HG03025 (cell line): ENCODE measurements at regions not wholly inside any gene's neighbourhood (a gene's known extent, or its start where the extent isn't known, plus 50 kb on each side); places are given as distances from the start of the nearest gene placed in this dataset.

Source experiments
- ATAC-seq: cut with Tn5 transposase; IDR thresholded peaks from one replicate; pipeline ENCODE4 v1.9.1; 2021; ENCODE audit warnings: mild to moderate bottlenecking, moderate library complexity; ENCODE audit not compliant: unreplicated experiment, low FRiP score

GRCh38 chr12:98045395-98045794 lies 470.0 kb upstream of the TMPO start:
- ATAC-seq = no peak

- ATAC-seq = no peak
These were observed 467.1 kb upstream of the TMPO start for GRCh38 chr12:98048326-98048725.

DNA sequence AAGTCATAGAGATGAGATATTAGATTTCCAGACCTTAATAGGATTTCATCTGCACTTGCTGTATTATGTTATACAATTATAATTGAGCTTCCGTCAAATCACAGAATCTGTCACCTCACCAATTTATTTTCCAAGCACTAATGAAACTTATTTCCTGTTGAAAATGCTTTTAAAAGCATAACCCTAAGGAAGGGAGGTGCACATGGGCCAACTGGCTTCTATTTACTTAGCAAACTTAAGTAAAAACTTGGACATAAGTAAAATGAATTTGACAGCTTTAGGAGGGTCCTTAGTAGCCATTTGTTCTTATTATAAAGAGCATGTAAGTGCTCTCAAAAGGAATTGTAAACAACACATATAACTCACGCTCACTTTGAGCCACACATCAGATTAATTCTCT lies 462.2 kb upstream of the TMPO start:
- ATAC-seq = no peak

- no peak for ATAC-seq
These were observed 457.7 kb upstream of the TMPO start for GRCh38 chr12:98057701-98058100.

DNA sequence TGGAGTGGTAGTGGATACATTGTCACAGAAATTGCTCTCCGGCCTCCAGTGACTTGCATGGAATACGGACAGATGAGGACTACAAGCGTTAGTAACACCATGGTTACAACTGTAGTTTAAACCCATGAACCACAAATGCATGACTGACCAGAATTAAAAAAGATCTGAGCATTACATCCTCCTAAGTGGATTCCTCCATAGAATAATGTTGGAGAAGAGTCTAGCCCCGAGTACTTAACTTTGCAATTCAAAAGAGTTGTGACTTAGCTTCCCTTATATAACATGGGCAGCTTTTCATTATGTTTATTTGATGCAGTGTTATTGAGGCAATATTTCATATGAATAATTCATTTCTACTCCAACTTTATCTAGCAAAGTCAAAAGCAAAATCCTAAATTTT lies 457.2 kb upstream of the TMPO start:
- no peak for ATAC-seq

GRCh38 chr12:98058838-98059237 lies 456.6 kb upstream of the TMPO start:
- no peak for ATAC-seq

DNA sequence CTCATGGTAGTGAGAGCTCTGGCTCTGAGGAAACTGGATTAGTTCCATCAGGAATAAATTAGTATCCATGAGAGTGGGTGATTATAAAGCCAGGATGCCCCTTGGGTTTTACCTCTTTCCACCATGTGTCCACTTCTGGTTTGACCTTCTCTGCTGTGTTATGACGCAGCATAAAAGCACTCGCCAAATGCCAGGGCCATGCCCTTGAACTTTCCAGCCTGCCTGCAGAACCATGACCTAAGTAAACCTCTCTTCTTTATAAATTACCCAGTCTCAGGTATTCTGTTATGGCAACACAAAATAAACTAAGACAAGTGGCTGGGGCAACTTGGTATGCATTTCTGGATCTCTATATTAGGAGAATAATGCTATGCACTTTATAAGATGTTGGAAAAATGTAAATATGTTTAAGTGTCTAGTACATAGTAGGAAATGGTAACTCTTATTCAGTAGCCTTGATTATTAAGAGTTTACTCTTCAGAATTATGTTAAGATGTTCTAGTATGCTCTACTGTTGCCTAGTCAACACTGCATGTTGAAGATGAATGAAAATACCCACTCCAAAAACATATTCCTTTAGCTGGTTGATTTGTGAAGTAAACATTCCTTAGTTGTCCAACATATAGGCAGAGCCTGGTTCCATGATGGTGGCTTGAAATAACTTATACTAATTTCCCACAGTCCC lies 455.6 kb upstream of the TMPO start:
- no peak for ATAC-seq

DNA sequence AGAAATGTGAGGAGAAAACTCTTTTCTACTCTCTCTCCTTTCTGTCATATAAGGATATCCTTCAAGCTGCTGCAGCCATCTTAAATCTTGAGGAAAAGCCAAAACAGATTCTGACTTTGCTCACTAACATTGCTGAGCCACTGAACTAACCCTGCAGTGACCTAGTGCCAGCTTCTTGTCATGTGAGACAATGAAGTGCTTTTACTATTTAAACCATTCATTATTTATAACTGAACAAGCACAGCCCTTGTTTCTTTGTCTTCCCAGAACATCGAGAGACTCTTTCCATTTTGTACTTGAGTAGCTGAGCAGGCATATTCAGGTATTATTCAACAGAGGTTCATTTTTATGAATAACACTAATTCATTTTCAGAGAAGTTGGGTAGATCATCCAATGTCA lies 455.0 kb upstream of the TMPO start:
- no peak for ATAC-seq

GRCh38 chr12:98062464-98063245 lies 452.7 kb upstream of the TMPO start:
- no peak for ATAC-seq

DNA sequence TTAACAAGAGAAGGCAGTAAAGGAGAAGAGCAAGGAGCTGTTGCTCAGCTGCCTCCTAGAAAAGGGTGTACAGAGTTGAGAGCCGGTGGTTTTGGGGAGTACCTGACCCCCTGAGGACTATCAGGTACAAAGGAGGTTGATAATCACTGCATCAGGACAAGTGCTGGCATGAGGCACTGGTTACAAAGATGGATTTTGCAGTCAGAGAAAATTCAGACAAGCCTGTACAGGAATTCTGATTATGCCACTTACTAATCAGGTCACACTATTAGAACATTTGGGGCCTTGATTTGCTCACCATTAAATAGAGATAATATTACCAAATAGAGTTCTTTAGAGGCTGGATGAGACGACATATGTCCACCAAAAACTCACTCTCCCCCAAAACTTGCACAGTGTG lies 450.9 kb upstream of the TMPO start:
- ATAC-seq = no peak

DNA sequence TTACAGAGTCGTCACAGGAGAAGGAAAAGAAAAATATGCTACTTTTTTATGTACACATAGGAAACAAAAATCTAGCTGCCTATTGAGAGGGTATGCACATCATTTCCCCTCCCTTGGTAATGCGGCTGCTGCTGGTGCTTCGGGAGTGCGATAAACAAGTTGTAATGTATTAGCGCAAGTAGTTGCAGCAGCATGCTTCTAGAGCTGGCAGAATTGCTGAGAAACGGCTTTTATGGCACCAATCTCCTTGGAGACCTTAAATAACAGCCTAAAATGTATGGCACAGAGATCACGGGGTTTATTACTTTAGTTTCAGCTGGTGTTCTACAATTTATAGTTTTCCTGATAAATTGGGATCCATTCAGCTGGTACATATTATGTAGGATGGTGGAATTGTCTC lies 447.6 kb upstream of the TMPO start:
- no peak for ATAC-seq

DNA sequence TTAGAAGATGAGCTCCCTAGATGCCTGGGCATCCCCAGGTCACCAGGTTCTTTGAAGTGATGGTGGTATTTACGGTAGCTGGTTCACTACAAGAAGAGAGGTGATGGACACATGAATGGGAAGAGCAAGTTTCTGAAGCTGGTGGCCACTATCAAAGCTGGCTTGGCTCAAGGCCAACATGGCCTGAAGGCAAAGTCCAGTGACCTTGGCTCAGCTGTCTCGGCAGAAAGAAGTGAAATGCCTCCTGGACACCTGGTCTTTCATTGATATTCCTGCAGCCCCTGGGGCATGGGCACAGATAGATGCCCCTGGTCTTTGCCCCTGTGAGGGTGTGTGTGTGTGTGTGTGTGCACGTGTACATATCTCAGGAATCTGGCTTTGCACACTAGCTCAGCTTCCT lies 441.8 kb upstream of the TMPO start:
- no peak for ATAC-seq

DNA sequence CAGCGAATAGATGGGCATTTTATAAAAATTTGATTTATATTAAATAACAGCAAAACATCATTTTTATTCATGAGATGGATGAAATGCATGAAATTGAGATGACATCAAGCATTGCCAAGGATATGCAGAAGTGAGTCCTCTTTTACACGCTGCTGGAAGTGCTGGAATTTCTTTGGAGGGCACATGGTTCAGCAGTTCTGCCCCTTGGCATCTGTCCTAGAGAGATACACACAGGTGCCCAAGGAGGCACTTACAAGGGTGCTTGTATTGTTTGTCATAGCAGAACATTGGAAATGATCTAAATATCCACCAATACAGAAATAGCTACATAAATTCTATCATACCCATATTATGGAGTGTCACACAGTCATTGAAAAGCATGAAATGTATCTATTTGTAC lies 441.1 kb upstream of the TMPO start:
- no peak for ATAC-seq

DNA sequence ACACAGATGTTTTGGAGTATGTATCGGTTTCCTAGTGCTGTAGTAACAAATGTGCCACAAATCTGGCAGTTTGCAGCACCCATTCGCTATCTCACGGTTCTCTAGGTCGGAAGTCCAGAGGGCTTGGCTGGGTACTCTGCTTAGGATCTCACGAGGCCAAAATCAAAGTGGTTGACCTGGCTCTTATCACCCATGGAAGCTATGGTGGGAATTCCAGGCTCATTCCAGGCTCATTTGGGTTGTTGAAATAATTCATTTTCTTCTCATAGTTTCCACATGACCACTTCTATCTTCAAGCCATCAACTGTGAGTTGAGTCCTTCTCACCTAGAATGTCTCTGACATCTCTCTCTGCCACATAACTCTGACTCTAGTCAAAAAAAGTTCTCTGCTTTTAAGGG lies 431.0 kb upstream of the TMPO start:
- no peak for ATAC-seq

DNA sequence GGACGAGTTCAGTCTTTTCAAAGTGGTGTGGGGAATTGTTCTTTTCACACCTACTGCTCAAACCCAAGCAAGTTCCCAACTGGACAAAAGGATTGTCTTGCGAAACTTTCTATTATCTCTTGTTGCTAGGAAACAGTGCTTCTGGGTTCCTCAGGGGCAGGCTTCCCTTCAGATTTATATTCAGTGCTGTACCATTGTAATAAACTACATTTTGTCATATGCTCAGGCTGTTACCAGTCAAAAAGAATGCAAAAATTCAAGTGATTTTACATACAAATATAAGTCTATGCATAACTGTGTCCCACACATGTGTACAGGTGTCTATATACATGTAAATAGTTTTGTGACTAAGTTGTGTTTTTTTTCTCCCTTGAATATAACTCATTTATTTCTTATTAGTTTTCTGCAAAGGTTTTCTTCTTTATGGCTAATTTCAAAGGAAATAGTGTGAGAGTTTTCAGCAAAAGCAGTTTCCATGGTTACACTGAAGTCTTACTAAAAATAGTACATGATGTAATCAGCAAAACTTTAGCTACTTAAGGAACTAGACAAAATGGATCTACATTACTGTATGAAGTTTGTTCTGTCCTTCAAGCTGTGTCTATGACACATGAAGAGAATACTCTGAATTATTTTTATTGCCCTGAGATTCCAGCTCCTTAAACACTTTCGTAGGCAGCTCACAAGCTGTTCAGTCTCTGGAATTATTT lies 430.2 kb upstream of the TMPO start:
- no peak for ATAC-seq

DNA sequence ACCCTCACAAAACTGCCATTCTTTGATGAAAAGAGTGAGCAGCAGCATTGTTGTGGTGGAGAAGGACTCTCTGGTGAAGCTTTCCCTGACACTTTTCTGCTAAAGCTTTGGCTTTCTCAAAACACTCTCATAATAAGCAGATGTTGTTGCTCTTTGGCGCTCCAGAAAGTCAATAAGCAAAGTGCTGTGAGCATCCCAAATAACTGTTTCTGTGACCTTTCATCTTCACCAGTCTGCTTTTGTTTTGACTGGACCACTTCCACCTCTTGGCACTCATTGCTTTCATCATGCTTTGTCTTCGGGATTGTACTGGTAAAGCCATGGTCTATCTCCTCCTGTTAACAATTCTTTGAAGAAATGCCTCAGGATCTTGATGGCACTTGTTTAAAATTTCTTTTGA lies 424.7 kb upstream of the TMPO start:
- no peak for ATAC-seq

DNA sequence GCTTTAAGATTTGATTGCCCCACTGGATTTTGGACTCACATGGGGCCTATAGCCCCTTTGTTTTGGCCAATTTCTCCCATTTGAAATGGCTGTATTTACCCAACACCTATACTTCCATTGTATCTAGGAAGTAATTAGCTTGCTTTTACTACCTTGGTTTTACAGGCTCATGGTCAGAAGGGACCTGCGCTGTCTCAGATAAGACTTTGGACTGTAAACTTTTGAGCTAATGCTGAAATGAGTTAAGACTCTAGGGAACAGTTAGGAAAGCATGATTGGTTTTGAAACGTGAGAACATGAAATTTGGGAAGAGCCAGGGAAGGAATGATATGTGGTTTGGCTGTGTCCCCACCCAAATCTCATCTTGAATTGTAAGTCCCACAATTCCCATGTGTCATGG lies 419.0 kb upstream of the TMPO start:
- no peak for ATAC-seq

DNA sequence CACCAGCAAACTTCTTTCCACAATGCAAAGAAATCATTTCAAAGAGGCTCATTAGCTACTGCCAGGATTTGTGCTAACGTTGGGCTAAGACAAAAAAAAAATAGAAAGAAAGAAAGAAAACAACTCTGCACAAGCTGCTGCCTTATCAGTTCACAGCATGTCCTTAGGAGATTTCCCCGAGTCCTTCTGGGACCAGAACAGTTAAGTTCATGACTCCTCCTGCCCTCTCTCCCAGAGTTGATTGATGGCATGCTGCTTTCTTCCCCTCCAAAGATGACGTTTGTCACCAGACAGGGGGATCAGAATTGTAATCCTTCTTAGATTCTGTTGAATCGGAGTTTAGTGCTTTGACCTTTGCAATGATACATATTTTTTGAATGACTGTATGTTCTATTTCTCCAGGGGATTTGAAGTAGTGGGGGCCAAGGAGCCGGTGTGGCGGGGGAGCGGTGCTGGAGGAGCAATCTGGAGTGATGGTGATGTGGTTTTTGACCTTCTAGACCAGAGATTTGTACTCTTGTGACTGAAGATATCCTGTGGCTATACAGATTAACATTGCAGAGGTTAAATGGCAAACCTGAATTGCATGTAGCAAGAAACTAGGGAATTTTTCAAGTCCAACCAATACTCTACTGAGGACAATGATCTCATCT lies 409.2 kb upstream of the TMPO start:
- ATAC-seq = no peak

DNA sequence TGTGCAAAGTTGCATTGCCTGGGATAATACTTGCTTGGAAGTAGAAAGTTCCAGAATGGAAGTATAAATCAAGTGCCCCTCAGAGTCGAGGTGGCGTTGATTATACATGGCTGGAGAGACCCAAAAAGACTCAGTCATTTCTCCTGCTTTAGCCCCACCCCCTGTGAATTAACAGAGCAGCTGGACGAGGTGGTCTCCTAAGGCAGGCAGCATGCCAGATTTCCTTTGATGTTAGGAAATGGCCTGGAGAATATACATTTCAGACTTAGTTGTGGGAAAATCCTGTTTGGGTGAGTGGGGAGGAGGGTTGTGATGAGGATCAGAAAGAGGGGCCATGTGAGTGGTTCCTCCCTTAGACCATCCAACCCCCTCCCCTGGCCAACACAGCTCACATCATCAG lies 406.1 kb upstream of the TMPO start:
- no peak for ATAC-seq

DNA sequence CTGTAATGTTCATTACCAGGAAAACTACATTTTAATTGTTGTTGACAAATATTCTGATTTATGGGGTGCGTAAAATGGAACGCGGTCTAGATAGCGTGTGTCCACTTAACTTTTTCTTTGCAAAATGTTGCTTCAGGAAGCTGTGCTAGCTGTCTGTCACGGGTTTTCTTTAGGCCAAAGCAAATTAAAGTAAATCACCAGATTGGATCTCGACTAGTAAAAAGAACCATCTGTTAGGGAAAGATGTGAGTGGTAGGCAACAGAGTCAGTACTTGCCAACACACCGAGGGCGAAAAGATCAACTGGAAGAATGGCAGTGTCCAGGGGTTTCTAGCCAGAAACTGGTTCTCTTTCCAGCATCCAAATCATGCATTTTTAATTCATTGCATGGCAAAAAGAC lies 404.9 kb upstream of the TMPO start:
- ATAC-seq = no peak

- ATAC-seq = no peak
These were observed 401.8 kb upstream of the TMPO start for GRCh38 chr12:98113548-98113947.
